ENCODE measurements at regions not wholly inside any gene's neighbourhood (a gene's known extent, or its start where the extent isn't known, plus 50 kb on each side); places are given as distances from the start of the nearest gene placed in this dataset.

DNA sequence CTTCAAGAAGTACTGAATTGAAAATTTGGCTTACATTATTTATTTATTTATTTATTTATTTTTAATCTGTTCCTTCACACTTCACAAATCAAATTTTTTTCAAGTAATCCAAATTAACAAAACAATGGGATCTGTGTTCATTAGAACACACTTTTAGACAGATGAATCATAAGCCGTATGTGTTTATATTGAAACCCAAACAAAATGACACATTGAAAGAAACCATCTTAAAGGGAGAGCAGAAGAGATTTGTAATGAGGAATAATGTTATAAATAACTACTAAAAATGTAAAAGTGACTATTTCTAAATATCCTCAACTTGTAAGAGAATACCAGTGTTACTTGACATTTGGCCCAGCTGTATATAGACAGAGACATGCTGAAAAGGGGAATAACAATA is 991.0 kb upstream of the CHAC2 start:
- TF ChIP-seq, protein P1, sequence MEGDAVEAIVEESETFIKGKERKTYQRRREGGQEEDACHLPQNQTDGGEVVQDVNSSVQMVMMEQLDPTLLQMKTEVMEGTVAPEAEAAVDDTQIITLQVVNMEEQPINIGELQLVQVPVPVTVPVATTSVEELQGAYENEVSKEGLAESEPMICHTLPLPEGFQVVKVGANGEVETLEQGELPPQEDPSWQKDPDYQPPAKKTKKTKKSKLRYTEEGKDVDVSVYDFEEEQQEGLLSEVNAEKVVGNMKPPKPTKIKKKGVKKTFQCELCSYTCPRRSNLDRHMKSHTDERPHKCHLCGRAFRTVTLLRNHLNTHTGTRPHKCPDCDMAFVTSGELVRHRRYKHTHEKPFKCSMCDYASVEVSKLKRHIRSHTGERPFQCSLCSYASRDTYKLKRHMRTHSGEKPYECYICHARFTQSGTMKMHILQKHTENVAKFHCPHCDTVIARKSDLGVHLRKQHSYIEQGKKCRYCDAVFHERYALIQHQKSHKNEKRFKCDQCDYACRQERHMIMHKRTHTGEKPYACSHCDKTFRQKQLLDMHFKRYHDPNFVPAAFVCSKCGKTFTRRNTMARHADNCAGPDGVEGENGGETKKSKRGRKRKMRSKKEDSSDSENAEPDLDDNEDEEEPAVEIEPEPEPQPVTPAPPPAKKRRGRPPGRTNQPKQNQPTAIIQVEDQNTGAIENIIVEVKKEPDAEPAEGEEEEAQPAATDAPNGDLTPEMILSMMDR (conservative IDR thresholded peaks at IDR 0.05) = no peak
- no peak for TF ChIP-seq EZH2 (IDR thresholded peaks at IDR 0.05; ENCODE audit: low read depth)

All from PC-9 (cell line).